Adrenal gland (tissue), 5 donors: ENCODE measurements at regions not wholly inside any gene's neighbourhood (a gene's known extent, or its start where the extent isn't known, plus 50 kb on each side); places are given as distances from the start of the nearest gene placed in this dataset.
"Not testable (repeated sequence)": the region's sequence is repeated elsewhere in the genome, so short reads cannot be mapped to it uniquely, and the experiment has no call there.

Experiments used
- CTCF ChIP-seq, 6 experiments: fragments of 450-650 bp in 4 of 6; fragments of 200-600 bp in 2 of 6; sonication (generic) in 1 of 6; IDR thresholded peaks; 1 replicate in 5 of 6; 2 replicates in 1 of 6; pipeline versions ENCODE4 v1.5.1 to v1.8.0; 2016 to 2021; ENCODE audit warnings: antibody characterized with exemption in 6 of 6, mild to moderate bottlenecking in 2 of 6, moderate library complexity in 1 of 6
- POLR2A ChIP-seq, 2 donors: fragments of 450-650 bp; IDR thresholded peaks; one replicate each; pipeline ENCODE4 v1.6.1; 2017; ENCODE audit warnings: antibody characterized with exemption in 2 of 2, mild to moderate bottlenecking in 2 of 2, moderate library complexity in 1 of 2
- donor health status: DM: no; HTN: no; CAD: no.

GRCh38 chr10:30740774-30741173, 111.2 kb upstream of the LYZL2 start:
- TF ChIP-seq CTCF, POLR2A (IDR thresholded peaks at IDR 0.05): not testable (repeated sequence)
